Choroid plexus epithelial cell (primary cell): ENCODE measurements at regions not wholly inside any gene's neighbourhood (a gene's known extent, or its start where the extent isn't known, plus 50 kb on each side); places are given as distances from the start of the nearest gene placed in this dataset.

ENCODE experiments used
- DNase-seq: peaks from one replicate; pipeline ENCODE4 v3.0.0-alpha.2; 2010; ENCODE audit warnings: low read depth
- H3K4me3 ChIP-seq: 2 replicates; pipeline ENCODE4 v1.5.1; 2011; ENCODE audit warnings: low read depth, mild to moderate bottlenecking, control low read depth, low read length, moderate library complexity
- TF ChIP-seq, protein P1 (sequence below): conservative IDR thresholded peaks from 2 replicates; pipeline ENCODE4 v1.5.1; 2011; ENCODE audit warnings: low read depth, mild to moderate bottlenecking, control low read depth, inconsistent platforms, low read length, moderate library complexity

- TF ChIP-seq, protein P1, sequence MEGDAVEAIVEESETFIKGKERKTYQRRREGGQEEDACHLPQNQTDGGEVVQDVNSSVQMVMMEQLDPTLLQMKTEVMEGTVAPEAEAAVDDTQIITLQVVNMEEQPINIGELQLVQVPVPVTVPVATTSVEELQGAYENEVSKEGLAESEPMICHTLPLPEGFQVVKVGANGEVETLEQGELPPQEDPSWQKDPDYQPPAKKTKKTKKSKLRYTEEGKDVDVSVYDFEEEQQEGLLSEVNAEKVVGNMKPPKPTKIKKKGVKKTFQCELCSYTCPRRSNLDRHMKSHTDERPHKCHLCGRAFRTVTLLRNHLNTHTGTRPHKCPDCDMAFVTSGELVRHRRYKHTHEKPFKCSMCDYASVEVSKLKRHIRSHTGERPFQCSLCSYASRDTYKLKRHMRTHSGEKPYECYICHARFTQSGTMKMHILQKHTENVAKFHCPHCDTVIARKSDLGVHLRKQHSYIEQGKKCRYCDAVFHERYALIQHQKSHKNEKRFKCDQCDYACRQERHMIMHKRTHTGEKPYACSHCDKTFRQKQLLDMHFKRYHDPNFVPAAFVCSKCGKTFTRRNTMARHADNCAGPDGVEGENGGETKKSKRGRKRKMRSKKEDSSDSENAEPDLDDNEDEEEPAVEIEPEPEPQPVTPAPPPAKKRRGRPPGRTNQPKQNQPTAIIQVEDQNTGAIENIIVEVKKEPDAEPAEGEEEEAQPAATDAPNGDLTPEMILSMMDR = no peak
- DNase-seq = no peak
- no peak overlapping the region for H3K4me3 ChIP-seq
Measured at GRCh38 chr6:132952986-132953385, 138.6 kb downstream of the RPS12 start.

GRCh38 chr6:132954222-132954621 lies 139.9 kb downstream of the RPS12 start:
- TF ChIP-seq, protein P1 = no peak
- no peak overlapping the region for H3K4me3 ChIP-seq

DNA sequence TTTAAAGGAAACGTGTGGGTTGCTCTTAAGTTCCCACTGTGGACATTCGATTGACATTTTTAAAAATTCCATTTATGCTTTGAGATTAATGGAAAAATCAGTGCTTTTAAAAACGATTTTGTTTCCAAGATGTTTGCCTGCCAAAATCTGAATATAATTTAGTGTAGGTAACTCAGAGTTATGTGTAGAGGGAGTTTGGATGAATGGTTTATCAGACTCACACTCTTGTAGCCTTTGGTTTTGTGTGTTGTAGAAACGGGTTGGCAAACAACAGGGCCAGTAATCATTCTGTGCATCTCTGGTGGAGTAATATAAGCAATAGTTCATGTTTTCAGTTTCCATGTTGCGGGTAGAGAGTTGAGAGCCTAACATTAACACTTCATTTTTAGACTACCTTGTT lies 140.6 kb downstream of the RPS12 start:
- TF ChIP-seq, protein P1 = no peak
- H3K4me3 ChIP-seq = no peak overlapping the region
- DNase-seq = no peak

More at GRCh38 chr6:132954222-132954621, 139.9 kb downstream of the RPS12 start:
- DNase-seq = no peak

- TF ChIP-seq, protein P1 = no peak
- DNase-seq = no peak
- H3K4me3 ChIP-seq = no peak overlapping the region
Measured at GRCh38 chr6:132959639-132960326, 145.4 kb downstream of the RPS12 start.

- TF ChIP-seq, protein P1 = no peak
- no peak for DNase-seq
- no peak overlapping the region for H3K4me3 ChIP-seq
Measured at GRCh38 chr6:132960720-132961119, 146.4 kb downstream of the RPS12 start.

DNA sequence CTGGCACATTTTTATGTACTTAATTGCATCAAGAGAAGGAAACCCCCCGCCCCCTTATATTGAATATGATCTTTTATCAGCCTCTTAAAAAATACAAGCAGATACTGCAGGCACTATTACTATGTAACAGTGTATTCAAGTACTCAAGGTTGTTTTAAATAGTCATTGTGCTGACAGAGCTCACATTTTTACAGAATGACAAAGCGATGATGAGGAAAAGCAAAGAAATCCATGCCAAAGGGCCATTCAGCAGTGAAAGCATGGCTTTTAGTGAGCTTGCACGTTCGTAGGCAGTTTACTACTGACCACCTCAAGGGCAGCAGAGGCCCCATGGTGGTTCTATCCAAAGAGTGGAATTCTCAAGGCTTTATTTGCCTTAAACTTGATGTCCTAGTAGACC lies 146.8 kb downstream of the RPS12 start:
- TF ChIP-seq, protein P1 = no peak
- peak; percentile 82 for DNase-seq
- no peak overlapping the region for H3K4me3 ChIP-seq

- no peak overlapping the region for H3K4me3 ChIP-seq
- no peak for DNase-seq
- TF ChIP-seq, protein P1 = peak; percentile 32
Measured at GRCh38 chr6:132961610-132962009, 147.2 kb downstream of the RPS12 start.
